ENCODE measurements at regions not wholly inside any gene's neighbourhood (a gene's known extent, or its start where the extent isn't known, plus 50 kb on each side); places are given as distances from the start of the nearest gene placed in this dataset.

GRCh38 chr2:12341920-12342319, 374.8 kb upstream of the TRIB2 start:
- WGBS (ENCODE audit: extremely low coverage, insufficient coverage, low lambda C conversion rate), result no CpG with 5 or more reads among the region's 3 CpGs
- Histone ChIP-seq H3K79me2 (ENCODE audit: control insufficient read depth, insufficient read depth, low read length) (no peaks in the 10 kb centered on the region), H3K4me1 (ENCODE audit: control insufficient read depth, low read depth, low read length) (no peaks in the 10 kb centered on the region), H3K36me3 (ENCODE audit: control insufficient read depth, insufficient read depth, low read length) (no peaks in the 10 kb centered on the region), H2AK5ac (ENCODE audit: low read length) (no peak overlapping the region), H3K9ac (ENCODE audit: low read length) (no peak overlapping the region), H3K56ac (ENCODE audit: low read length) (no peak overlapping the region), H2BK120ac (ENCODE audit: low read depth, low read length) (no peak overlapping the region), H2BK15ac (replicated peaks; ENCODE audit: low read depth) (no peak overlapping the region), H3K18ac (ENCODE audit: low read length) (no peak overlapping the region), H3K79me1 (ENCODE audit: low read length) (no peaks in the 10 kb centered on the region), H2BK5ac (ENCODE audit: low read length) (no peak overlapping the region), H3K4ac (ENCODE audit: low read depth, low read length) (no peak overlapping the region), H3K23ac (ENCODE audit: low read length) (no peak overlapping the region), H3K27ac (ENCODE audit: low read depth, low read length) (no peak overlapping the region), H3K4me3 (ENCODE audit: low read length) (no peak overlapping the region), H4K5ac (ENCODE audit: low read length) (no peak overlapping the region), H4K8ac (ENCODE audit: low read depth, low read length) (no peak overlapping the region), H3K27me3 (ENCODE audit: insufficient read depth, low read length, poor library complexity) (no peaks in the 10 kb centered on the region), H3K4me2 (ENCODE audit: low read length) (no peak overlapping the region)
- no peak for DNase-seq

GRCh38 chr2:12343141-12343540, 373.6 kb upstream of the TRIB2 start:
- H2AK5ac ChIP-seq (ENCODE audit: low read length), result no peak overlapping the region
- H3K4me1 ChIP-seq (ENCODE audit: control insufficient read depth, low read depth, low read length), result no peaks in the 10 kb centered on the region
- no peak overlapping the region for H2BK15ac ChIP-seq (replicated peaks; ENCODE audit: low read depth)
- no peak overlapping the region for H3K9ac ChIP-seq (ENCODE audit: low read length)
- no peaks in the 10 kb centered on the region for H3K79me1 ChIP-seq (ENCODE audit: low read length)
- H3K4me2 ChIP-seq (ENCODE audit: low read length), result no peak overlapping the region
- H3K56ac ChIP-seq (ENCODE audit: low read length), result no peak overlapping the region
- no peak overlapping the region for H3K23ac ChIP-seq (ENCODE audit: low read length)
- H4K8ac ChIP-seq (ENCODE audit: low read depth, low read length), result no peak overlapping the region
- no peak overlapping the region for H4K5ac ChIP-seq (ENCODE audit: low read length)
- H2BK5ac ChIP-seq (ENCODE audit: low read length), result no peak overlapping the region
- no peak overlapping the region for H3K18ac ChIP-seq (ENCODE audit: low read length)
- no peak for DNase-seq
- no peak overlapping the region for H3K27ac ChIP-seq (ENCODE audit: low read depth, low read length)
- no peak overlapping the region for H3K4me3 ChIP-seq (ENCODE audit: low read length)
- H3K36me3 ChIP-seq (ENCODE audit: control insufficient read depth, insufficient read depth, low read length), result no peaks in the 10 kb centered on the region
- H3K27me3 ChIP-seq (ENCODE audit: insufficient read depth, low read length, poor library complexity), result no peaks in the 10 kb centered on the region
- no peak overlapping the region for H2BK120ac ChIP-seq (ENCODE audit: low read depth, low read length)
- no peak overlapping the region for H3K4ac ChIP-seq (ENCODE audit: low read depth, low read length)
- no peaks in the 10 kb centered on the region for H3K79me2 ChIP-seq (ENCODE audit: control insufficient read depth, insufficient read depth, low read length)
- WGBS (ENCODE audit: extremely low coverage, insufficient coverage, low lambda C conversion rate), result no CpG with 5 or more reads among the region's 5 CpGs

DNA sequence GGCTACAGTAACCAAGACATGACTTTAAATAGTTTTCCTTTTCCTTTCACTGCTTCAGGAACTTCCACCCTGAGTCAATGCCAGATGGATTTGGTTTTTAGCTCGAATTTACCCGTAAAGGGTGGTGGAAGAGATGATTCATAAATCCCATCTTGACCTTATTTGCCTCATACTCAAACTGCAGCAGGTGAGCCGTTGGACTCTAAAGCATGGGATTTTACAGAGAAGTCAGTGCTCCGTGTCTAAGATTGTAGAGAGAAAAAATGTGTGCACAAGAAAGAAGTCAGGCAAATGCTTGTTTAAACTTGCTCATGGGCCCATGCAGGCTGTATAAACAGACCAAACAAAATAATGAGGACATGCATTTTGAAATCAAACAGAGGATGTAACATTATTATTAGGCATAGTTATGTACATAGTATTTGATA, 369.7 kb upstream of the TRIB2 start:
- H3K4me3 ChIP-seq (ENCODE audit: low read length), result no peak overlapping the region
- WGBS (ENCODE audit: extremely low coverage, insufficient coverage, low lambda C conversion rate), result no CpG with 5 or more reads among the region's 4 CpGs
- H3K79me2 ChIP-seq (ENCODE audit: control insufficient read depth, insufficient read depth, low read length), result no peaks in the 10 kb centered on the region
- no peak overlapping the region for H2BK5ac ChIP-seq (ENCODE audit: low read length)
- no peak overlapping the region for H3K9ac ChIP-seq (ENCODE audit: low read length)
- H3K27me3 ChIP-seq (ENCODE audit: insufficient read depth, low read length, poor library complexity), result no peaks in the 10 kb centered on the region
- H3K79me1 ChIP-seq (ENCODE audit: low read length), result no peaks in the 10 kb centered on the region
- H3K4me1 ChIP-seq (ENCODE audit: control insufficient read depth, low read depth, low read length), result no peaks in the 10 kb centered on the region
- H3K23ac ChIP-seq (ENCODE audit: low read length), result no peak overlapping the region
- H4K5ac ChIP-seq (ENCODE audit: low read length), result no peak overlapping the region
- no peak overlapping the region for H4K8ac ChIP-seq (ENCODE audit: low read depth, low read length)
- H3K36me3 ChIP-seq (ENCODE audit: control insufficient read depth, insufficient read depth, low read length), result no peaks in the 10 kb centered on the region
- H3K4me2 ChIP-seq (ENCODE audit: low read length), result no peak overlapping the region
- no peak overlapping the region for H2BK120ac ChIP-seq (ENCODE audit: low read depth, low read length)
- no peak for DNase-seq
- H3K56ac ChIP-seq (ENCODE audit: low read length), result no peak overlapping the region
- no peak overlapping the region for H2BK15ac ChIP-seq (replicated peaks; ENCODE audit: low read depth)
- no peak overlapping the region for H3K27ac ChIP-seq (ENCODE audit: low read depth, low read length)
- H3K4ac ChIP-seq (ENCODE audit: low read depth, low read length), result no peak overlapping the region
- no peak overlapping the region for H2AK5ac ChIP-seq (ENCODE audit: low read length)
- no peak overlapping the region for H3K18ac ChIP-seq (ENCODE audit: low read length)

DNA sequence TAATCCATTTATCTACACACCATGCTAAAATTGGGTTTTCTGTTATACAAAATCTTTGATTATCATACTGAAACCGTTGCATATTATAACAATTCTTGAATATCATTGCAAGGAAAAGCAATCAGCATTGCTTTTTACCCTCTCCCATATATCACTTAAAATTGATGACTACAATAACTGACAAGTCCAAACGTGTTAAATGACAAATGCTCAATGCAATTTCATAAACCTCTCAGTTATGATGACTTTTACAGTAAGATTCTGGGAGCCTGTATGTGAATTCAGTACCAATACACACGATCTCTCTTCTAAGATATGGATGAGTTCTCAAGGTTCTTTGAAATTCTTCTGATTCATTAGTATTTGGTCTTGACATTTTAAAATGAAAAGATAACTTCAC, 368.5 kb upstream of the TRIB2 start:
- H4K8ac ChIP-seq (ENCODE audit: low read depth, low read length), result no peak overlapping the region
- no peak overlapping the region for H2BK5ac ChIP-seq (ENCODE audit: low read length)
- no peak overlapping the region for H2BK15ac ChIP-seq (replicated peaks; ENCODE audit: low read depth)
- DNase-seq, result no peak
- no peak overlapping the region for H3K18ac ChIP-seq (ENCODE audit: low read length)
- no peak overlapping the region for H3K56ac ChIP-seq (ENCODE audit: low read length)
- H3K79me1 ChIP-seq (ENCODE audit: low read length), result no peaks in the 10 kb centered on the region
- H3K27ac ChIP-seq (ENCODE audit: low read depth, low read length), result no peak overlapping the region
- H3K79me2 ChIP-seq (ENCODE audit: control insufficient read depth, insufficient read depth, low read length), result no peaks in the 10 kb centered on the region
- no peak overlapping the region for H2BK120ac ChIP-seq (ENCODE audit: low read depth, low read length)
- no peak overlapping the region for H3K4me3 ChIP-seq (ENCODE audit: low read length)
- no peak overlapping the region for H4K5ac ChIP-seq (ENCODE audit: low read length)
- H2AK5ac ChIP-seq (ENCODE audit: low read length), result no peak overlapping the region
- no peaks in the 10 kb centered on the region for H3K36me3 ChIP-seq (ENCODE audit: control insufficient read depth, insufficient read depth, low read length)
- H3K27me3 ChIP-seq (ENCODE audit: insufficient read depth, low read length, poor library complexity), result no peaks in the 10 kb centered on the region
- H3K4me1 ChIP-seq (ENCODE audit: control insufficient read depth, low read depth, low read length), result no peaks in the 10 kb centered on the region
- H3K9ac ChIP-seq (ENCODE audit: low read length), result no peak overlapping the region
- no peak overlapping the region for H3K23ac ChIP-seq (ENCODE audit: low read length)
- H3K4ac ChIP-seq (ENCODE audit: low read depth, low read length), result no peak overlapping the region
- H3K4me2 ChIP-seq (ENCODE audit: low read length), result no peak overlapping the region
- WGBS (ENCODE audit: extremely low coverage, insufficient coverage, low lambda C conversion rate), result no CpG with 5 or more reads among the region's 3 CpGs

DNA sequence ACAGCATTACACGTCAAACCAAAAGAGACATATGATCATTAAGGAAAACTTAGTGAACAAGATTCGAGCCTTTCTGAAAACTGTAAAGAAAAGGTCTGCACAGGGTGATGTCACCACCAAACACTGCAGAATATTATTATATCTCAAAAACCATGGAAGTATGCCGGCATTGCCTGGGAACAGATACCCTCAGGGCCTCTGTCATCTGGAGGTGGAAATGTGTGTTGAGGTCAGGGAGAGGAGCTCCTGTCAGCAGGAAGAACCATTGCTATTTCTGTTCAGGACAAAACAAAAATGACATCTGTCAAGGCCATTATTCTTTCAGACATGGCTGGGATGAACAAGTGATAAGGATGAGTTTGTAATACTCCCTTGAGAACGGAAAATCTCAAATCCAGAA, 365.9 kb upstream of the TRIB2 start:
- no peaks in the 10 kb centered on the region for H3K27me3 ChIP-seq (ENCODE audit: insufficient read depth, low read length, poor library complexity)
- H2BK120ac ChIP-seq (ENCODE audit: low read depth, low read length), result no peak overlapping the region
- H3K36me3 ChIP-seq (ENCODE audit: control insufficient read depth, insufficient read depth, low read length), result no peaks in the 10 kb centered on the region
- H2BK15ac ChIP-seq (replicated peaks; ENCODE audit: low read depth), result no peak overlapping the region
- no CpG with 5 or more reads among the region's 4 CpGs for WGBS (ENCODE audit: extremely low coverage, insufficient coverage, low lambda C conversion rate)
- H3K27ac ChIP-seq (ENCODE audit: low read depth, low read length), result no peak overlapping the region
- H3K18ac ChIP-seq (ENCODE audit: low read length), result no peak overlapping the region
- no peak overlapping the region for H4K8ac ChIP-seq (ENCODE audit: low read depth, low read length)
- no peak overlapping the region for H3K4me2 ChIP-seq (ENCODE audit: low read length)
- H2AK5ac ChIP-seq (ENCODE audit: low read length), result no peak overlapping the region
- no peak overlapping the region for H3K4ac ChIP-seq (ENCODE audit: low read depth, low read length)
- no peaks in the 10 kb centered on the region for H3K79me1 ChIP-seq (ENCODE audit: low read length)
- H3K79me2 ChIP-seq (ENCODE audit: control insufficient read depth, insufficient read depth, low read length), result no peaks in the 10 kb centered on the region
- DNase-seq, result no peak
- no peak overlapping the region for H4K5ac ChIP-seq (ENCODE audit: low read length)
- H3K23ac ChIP-seq (ENCODE audit: low read length), result no peak overlapping the region
- no peaks in the 10 kb centered on the region for H3K4me1 ChIP-seq (ENCODE audit: control insufficient read depth, low read depth, low read length)
- no peak overlapping the region for H3K56ac ChIP-seq (ENCODE audit: low read length)
- H3K9ac ChIP-seq (ENCODE audit: low read length), result no peak overlapping the region
- H3K4me3 ChIP-seq (ENCODE audit: low read length), result no peak overlapping the region
- no peak overlapping the region for H2BK5ac ChIP-seq (ENCODE audit: low read length)

DNA sequence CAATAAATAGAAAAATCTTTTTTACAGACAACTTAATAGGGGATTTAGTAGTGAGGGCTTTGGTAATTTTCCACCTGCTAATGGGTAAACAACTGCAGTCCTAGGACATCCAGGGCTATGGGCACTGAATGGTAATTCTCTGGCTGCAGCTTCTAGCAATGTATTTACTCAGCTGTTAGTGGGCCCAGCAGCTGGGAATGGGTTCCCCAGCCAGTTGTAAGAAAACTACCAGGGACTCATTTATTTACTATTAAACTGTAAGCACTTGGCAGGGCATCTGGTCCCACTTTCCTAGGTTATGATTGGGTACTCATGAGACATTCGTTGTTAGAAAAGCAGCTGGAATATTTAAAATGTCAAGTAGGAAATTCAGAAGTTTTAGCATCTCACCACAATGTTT, 363.8 kb upstream of the TRIB2 start:
- H4K8ac ChIP-seq (ENCODE audit: low read depth, low read length), result no peak overlapping the region
- no peak for DNase-seq
- H3K27me3 ChIP-seq (ENCODE audit: insufficient read depth, low read length, poor library complexity), result no peaks in the 10 kb centered on the region
- H2BK120ac ChIP-seq (ENCODE audit: low read depth, low read length), result no peak overlapping the region
- H3K4me1 ChIP-seq (ENCODE audit: control insufficient read depth, low read depth, low read length), result no peaks in the 10 kb centered on the region
- no peaks in the 10 kb centered on the region for H3K36me3 ChIP-seq (ENCODE audit: control insufficient read depth, insufficient read depth, low read length)
- no peak overlapping the region for H3K9ac ChIP-seq (ENCODE audit: low read length)
- no peaks in the 10 kb centered on the region for H3K79me2 ChIP-seq (ENCODE audit: control insufficient read depth, insufficient read depth, low read length)
- no peak overlapping the region for H3K4me3 ChIP-seq (ENCODE audit: low read length)
- H2AK5ac ChIP-seq (ENCODE audit: low read length), result no peak overlapping the region
- H3K27ac ChIP-seq (ENCODE audit: low read depth, low read length), result no peak overlapping the region
- H3K4ac ChIP-seq (ENCODE audit: low read depth, low read length), result no peak overlapping the region
- no peaks in the 10 kb centered on the region for H3K79me1 ChIP-seq (ENCODE audit: low read length)
- H3K4me2 ChIP-seq (ENCODE audit: low read length), result no peak overlapping the region
- no peak overlapping the region for H4K5ac ChIP-seq (ENCODE audit: low read length)
- H2BK5ac ChIP-seq (ENCODE audit: low read length), result no peak overlapping the region
- no peak overlapping the region for H2BK15ac ChIP-seq (replicated peaks; ENCODE audit: low read depth)
- H3K56ac ChIP-seq (ENCODE audit: low read length), result no peak overlapping the region
- no peak overlapping the region for H3K18ac ChIP-seq (ENCODE audit: low read length)
- H3K23ac ChIP-seq (ENCODE audit: low read length), result no peak overlapping the region
- WGBS (ENCODE audit: extremely low coverage, insufficient coverage, low lambda C conversion rate), result no CpG with 5 or more reads among the region's 1 CpG

Measured in mesendoderm (in vitro differentiated cells).